IPS DF 4.7 (cell line): ENCODE measurements at regions not wholly inside any gene's neighbourhood (a gene's known extent, or its start where the extent isn't known, plus 50 kb on each side); places are given as distances from the start of the nearest gene placed in this dataset.

ENCODE experiments used
- DNase-seq: peaks from one replicate; pipeline ENCODE4 v3.0.0-alpha.2; 2013; ENCODE audit warnings: low spot score; ENCODE audit errors: extremely low read depth

DNA sequence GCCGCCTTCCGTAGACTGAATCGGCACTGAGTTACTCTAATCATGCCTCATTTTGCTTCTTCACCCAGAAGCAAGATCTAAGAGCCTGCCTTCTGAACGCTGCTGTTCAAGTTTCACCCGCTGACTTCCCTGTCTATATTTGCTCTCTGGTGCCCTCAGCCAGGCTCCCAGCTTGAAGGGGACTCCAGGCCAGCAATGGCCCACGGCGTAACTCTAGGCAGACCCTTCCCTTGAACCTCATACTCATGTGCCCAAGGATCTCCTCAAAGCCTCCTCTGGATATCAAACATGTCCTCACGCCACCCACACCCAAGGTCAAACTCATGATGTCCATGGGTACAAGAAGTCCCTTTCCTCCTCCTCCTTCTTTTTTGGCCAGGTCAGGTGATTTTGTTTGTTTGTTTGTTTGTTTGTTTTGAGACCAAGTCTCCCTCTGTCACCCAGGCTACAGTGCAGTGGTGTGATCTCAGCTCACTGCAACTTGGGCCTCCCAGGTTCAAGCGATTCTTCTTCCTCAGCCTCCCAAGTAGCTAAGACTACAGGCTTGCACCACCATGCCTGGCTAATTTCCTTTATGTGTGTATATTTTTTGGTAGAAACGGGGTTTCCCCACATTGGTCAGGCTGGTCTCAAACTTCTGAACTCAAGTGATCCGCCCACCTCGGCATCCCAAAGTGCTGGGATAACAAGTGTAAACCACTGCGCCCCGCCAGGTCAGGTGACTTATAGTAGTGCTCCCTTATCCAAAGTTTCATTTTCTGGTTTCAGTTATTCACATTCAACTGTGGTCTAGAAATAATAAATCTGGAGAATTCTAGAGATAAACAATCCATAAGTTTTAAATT, 239.0 kb downstream of the SYK start:
- DNase-seq: no peak

DNA sequence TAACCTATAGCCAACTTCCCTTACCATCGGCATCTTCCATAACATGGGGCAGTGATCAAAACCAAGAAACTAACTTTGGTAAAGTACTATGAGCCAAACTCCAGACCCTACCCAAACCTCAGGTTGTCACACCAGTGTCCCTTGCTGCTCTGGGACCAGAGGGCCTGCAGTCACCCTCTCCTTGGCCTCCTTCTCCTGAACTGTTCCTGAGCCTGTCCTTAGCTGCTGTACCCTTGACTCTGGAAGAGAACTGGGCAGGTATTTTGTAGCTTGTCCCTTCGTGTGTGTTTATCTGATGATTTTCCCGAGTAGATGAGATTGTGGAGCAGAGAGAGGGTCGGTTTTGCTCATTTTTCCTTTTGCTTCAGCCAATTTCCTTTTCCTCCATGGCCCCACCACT, 240.4 kb downstream of the SYK start:
- DNase-seq: no peak

DNA sequence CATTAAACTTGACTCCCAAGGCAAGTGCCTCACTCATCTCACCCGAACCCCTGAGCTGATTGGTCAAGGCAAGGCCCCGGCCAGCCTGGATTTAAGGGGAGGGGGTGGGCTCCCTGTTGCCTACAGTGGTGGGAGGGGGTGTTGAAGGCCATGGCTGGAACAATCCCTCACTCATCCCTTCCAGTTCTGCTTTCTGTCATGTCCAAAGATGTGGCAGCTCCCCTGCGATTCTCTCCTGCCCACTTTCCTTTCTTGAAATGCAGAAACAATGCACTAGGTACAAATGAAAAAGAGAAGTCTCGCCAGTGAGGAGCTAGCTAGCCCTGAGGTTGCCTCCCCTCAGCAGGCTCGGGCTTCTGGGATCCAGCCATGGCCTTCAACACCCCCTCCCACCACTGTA, 240.9 kb downstream of the SYK start:
- DNase-seq: no peak

DNA sequence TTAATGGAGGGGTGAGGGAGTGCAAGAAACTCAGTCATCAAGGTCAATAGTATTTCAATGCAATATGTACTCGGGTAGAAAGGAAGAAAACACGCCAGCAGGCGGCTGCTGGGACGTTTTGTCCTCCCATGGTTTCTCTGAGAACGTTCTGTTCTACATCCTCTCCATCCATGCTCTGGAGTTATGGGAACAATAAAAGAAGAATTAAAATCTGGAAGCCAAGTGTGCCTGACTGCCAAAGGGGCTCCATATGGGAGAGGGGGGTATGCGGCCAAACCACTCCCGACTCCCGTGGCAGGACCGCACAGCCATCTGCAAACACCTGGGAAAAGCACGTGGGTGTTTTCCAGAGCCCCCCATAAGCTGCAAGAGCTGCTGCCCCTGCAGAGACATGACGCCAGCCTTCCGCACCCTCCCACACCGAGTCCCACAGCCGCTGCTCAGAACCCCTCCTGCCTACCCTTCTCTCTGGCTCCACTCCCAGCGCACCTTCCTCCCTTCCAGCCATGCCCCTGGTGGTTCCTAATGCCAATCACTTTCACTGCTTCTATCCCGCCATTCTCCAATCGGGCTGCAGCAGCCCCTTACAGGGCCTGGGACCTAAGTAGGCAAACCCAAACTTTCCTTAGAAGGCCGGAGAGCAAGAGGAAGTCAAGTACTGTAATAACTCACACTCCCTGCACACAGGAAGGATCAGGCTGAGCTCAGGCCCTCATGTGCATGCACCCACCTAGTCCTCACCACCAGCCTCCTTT, 241.6 kb downstream of the SYK start:
- DNase-seq: no peak

DNA sequence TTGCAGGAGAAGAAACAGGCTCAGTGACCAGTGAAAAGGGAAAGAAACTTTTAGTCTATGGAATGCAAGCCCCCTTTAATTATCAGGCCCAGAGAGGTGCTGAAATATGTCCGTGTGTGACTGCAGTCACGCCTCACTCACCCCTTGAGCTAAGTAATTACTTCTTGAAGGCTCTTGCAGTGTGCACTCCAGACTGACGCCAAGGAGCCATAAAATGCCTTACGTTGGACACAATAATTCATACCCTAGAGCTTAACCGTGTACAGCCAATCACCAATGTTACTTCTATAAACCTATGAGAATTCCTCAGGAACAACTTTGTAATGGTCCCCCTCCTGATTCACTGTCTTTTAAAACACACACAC, 242.2 kb downstream of the SYK start:
- no peak for DNase-seq

DNA sequence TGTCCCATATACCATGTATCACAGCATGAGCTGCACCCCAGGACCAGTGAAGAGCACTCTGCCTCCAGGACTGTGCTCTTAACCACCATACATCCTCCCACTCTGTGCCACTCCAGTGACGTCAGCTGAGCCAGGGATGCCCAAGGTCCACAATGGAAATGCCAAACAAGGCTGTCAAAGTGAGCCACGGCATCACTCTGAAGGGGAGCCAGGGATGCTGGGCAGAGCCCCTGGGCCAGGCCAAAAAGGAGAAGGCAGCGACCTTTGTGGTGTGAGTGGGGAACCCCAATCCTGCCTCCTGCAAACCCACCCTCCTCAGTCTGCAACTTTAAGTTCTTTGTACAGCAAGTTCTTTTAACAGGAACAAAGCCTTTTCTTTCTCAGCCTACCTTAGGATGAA, 242.7 kb downstream of the SYK start:
- no peak for DNase-seq

DNA sequence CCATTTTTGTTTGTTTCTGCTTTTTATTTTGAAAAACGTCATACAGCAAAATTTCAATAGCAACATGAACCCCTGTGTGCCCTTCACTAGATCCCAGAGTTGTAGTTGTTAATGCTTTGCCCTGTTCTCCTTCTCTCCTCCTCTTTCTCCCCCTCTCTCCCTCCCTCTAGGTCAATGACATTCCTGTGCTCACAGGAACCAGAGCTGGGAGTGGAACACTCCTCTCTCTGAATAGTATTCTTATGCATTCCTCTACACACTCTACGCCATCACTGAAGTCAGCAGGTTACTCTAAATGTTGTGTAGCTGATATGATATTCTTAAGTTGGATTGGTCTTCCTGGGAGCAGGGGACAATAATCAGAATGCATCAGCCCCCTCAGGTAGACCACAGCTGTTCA, 243.4 kb downstream of the SYK start:
- no peak for DNase-seq

DNA sequence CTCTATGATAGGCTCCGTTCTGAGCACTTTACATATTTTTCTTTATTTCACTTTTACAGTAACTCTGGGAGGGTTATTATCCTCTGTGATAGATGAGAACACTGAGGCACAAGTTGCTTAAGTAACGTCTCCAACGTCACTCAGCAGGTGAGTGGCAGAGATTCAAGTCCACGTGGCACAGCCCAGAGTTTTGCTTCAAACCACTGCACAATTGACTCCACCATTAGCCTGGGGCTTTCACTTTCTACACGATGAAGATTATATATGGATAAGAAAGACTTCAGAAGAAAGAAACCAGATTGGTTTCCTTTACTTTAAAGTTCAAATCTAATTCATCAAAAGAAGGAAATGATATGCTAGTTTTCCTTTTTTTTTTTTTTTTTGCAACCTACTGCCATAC, 245.9 kb downstream of the SYK start:
- DNase-seq: no peak

DNA sequence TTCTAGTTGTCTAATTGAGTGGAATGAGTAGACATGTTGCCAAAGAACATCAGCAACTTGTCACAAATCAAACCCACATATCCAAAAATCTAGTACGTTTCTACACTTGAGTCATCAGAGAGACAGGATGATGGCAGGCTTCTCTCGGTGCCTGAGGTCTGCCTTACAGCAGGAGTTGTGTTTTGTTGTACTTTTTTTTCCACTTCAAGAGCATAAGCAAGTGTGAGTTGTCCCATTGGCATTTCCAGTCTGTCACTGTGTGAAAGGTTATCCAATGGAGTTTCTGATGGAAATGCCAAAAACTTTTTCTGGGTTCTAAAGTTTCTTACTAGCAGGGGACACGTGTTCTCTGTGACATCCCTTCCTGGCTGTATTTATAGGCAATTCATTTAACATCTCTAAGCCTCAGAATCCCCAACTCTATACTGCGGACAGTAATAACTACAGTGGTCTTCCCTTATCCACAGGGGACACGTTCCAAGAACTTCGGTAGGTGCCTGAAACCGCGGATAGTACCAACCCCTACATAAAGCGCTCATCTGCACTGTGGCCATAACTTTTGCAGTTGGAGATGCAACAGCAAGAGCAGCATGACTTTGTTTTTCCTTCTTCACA, 246.5 kb downstream of the SYK start:
- DNase-seq: no peak

DNA sequence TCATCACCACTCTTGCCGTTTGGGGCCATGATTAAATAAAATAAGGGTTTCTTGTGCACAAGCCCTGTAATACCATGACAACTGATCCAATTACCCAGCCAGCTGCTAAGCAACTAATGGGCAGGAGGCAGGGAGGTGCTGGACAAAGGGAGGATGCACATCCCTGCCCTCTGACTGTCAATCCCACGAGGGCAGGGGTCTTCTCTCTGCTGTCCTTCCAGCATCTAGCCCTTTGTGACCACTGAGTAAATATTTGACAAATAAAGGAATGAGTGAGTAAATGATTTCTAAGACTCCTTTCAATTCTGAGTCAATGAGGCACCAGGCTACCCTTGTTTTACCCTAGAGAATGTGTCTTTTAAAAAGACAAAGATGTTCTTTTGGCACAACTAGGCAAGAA, 247.1 kb downstream of the SYK start:
- DNase-seq: no peak

DNA sequence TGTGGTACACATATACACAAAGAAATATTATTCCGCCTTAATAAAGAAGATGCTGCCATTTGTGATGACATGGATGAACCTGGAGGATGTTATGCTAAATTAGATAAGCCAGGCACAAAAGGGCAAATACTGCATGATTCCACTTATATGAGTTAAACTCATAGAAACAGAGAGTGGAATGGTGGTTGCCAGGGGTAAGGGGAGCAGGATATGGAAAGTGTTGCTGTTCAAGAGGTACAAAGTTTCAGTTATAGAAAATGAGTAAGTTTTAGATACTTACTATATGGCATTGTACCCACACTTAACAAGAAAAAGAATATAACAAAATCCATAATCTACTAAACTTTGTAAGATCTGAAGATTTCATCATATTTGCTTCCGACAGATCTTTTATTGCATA, 252.2 kb downstream of the SYK start:
- no peak for DNase-seq

DNA sequence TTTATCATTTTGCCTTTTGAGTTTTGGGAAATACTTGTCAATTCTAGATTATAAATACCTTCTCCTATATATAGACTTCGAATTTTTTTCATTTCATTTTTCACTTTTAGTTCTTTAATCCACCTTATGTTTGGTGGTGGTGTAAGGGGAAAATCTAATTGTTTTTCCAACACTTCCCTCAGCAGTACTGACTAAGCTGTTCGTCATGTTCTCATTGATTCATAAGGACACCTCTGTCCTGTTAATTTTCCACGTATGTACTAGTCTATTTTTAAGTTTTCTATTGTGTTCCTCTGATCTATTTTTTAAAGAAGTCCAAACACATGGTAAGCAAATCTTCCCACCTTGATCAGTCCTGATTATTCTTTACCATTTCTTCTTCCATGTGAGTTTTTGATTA, 254.2 kb downstream of the SYK start:
- DNase-seq: no peak

DNA sequence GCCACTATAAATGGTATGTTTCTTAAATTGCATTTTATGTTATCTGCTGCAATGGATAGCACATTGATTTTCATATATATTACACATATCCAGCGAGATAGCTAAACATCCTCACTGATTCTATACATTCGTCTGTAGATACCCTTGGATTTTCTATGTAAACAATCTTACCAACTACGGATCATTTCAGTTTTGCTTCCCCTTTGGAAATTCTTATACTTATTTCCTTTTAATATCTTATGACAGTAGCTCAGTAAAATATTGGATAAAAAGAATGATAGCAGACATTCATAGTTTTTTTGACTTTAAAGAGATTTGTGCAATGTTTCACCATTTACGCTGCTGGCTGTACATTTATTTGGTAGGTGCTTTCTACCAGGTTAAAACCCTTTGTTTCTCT, 254.9 kb downstream of the SYK start:
- no peak for DNase-seq

DNA sequence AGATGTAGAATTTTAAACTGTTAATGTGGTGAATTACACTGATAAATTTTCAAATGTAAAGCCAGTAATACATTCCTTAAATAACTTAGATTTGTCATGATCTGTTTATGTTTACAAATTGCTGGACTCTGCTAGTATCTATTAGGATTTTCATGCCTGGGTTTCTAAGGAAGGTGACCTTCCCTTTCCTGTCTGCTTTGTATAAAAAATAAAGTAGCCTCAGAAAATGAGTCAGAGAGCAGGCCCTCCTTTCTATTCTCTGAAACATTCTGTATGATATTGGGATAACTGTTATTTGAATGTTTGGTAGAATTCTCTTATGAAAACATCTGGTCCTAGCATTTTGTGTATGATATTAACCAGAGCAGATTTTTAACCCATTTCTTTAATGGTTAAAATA, 255.3 kb downstream of the SYK start:
- DNase-seq: no peak

DNA sequence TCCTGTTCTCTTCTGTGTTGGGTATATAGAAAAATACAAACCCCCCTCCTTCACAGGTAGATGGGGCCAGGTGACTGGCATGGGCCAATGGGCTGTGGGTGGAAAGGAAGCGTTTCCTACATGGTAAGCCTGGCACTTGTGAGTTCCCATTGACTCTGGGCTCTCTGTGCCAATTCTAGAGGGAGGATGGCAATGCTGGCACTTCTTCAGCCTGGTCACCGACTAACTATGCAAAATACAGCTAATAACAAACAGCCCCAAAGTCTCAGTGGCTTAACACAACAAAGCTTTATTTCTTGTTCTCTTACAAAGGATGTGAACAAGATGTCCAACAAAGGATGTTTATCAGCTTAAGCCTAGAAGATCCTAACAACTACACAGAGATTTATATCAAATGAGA, 258.1 kb downstream of the SYK start:
- DNase-seq: no peak

DNA sequence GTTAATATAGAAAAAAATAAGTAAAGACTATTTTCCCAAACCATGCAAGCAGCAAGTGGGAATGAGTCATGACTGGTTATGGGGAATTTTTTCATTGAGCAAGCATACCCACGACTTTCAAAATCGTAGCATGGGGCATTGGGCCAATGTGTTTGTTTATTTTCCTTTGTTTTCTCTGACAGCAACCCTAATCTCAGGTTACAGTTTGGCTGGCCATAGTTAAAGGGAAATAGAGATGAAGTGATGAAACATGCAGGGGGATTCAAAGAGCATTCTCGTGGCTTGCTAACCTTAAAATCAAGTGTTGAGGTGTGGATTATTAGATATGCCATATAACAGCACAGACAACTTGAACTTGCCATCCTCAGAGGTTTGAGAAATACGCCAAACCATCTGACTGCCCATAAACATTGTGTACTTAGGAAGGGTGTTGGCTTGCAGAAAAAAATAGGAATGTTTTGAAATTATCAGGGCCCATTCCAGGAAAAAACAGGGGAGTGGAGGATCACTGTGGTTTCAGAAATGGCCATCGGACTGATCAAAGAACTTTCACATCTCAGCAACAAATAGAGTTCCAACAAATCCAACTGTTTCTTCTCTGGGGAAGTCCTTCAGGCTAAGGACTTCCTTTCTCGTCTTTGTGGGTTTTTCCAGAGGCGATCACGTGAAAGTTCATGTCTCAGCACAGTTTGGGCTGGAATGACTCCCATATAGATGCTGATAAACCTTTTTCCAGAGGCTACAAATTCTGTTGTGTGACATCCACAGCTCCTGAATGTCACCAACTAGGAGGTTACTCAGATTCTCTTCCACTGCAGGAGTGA, 259.1 kb downstream of the SYK start:
- DNase-seq: no peak

DNA sequence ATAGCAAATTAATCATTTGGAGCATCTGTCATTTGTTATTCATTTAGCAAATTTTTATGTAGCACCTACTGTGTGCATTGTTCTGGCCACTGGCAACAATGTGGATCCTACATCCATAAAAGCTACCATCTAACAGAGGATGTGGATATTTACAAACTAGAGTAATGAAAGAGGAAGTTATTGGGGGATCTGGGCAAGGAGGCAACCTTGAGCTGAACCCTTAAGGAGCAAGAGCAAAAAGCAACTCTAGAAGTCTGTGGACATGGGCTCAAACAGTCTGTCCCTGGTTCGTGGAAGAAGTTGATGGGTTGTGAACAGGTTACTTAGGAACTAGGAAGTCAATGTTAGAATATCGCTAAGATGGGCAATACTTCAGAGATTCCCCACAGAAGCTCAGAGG, 259.9 kb downstream of the SYK start:
- DNase-seq: no peak

DNA sequence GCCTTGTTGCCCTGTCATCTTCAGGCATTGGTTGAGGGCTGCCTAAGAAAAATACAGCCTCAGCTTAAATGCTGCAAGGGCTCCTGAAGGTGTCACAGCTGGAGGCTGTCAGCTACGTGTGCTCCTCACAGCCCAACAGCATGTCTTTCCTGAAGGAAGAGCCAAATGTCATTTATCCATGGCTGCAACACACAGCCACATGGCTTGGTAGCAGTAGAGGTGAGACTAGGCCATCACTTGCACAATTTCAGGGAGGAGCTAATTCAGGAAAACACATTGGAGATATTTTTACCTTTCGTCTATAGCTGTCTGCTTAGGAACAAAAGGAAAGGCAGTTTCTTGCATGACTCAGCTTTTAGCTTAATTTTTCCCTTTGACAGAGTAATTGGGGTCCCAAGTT, 260.7 kb downstream of the SYK start:
- DNase-seq: no peak

DNA sequence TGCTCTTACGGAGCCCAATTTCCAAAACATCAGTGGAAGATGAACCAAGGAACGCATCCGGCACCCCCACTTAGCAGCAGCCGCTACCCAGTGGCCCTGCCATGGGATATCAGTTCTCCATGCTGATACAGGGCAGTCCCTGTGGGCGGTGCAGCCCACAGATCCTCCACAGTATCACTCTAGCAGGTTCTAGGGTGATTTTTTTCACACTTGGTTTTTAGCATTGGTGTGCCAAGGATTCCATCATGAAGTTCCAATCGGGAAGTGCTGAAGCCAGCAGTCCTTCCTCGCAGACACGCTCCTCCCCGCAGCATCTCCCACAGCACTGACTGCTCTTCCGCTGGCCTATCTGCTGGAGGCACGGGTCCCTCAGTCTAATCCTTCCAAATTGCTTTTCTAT, 261.9 kb downstream of the SYK start:
- DNase-seq: no peak

DNA sequence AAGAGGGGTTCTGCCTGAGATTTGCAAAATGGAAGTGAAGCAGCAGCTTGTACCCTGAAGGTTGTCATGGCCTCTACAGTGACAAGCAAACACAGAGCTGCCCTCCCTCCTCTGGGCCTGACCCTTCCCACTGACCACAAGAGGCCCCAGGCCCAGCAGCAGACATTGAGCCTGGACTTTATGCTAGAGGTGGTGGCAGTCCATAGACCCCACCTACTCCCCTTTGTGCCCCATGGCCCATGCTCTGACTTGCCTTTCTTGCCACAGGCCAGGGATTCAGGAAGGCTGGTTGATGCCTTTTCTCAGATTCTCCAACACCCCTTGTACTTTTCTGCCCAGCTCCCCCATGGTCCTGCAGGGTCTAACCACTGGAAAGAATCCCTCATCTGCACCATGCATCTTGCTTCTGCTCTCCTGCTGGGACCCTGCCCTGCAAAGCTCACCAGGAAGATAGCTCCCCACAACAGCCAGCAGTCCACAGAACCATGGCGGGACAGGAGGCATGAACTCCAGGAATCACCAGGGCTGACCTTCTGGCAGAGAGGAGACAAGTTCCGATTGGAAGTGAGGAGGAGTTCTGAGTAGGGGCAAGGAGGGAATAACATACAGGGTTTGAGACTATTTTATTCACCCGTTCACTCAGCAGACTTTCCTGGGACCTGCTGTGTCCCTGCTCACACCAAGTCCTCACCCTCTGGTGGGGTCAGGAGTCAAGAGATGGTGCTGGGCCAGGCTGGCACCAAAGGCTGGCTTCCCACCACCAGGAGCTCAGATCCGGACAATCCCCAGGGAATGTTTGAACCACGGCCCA, 263.8 kb downstream of the SYK start:
- DNase-seq: no peak

DNA sequence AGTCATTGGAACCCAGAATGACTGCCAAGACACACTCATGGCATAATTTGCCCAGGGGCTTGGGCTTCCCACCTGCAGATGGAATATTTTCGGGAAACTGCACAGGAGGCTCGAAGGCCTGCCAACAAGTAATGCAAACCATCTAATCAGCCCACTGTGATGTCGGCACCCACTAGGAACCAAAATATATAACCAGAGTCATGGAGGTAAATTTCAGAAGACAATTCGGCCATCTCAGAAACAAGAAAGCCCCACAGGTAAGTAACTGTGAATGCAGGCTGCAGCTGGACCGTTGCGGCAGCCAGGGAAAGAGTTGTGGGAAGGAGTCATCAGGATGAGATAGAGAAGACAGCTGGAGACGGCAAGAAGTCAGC, 264.4 kb downstream of the SYK start:
- DNase-seq: no peak
